Pons (tissue), 1 donor: ENCODE measurements at regions not wholly inside any gene's neighbourhood (a gene's known extent, or its start where the extent isn't known, plus 50 kb on each side); places are given as distances from the start of the nearest gene placed in this dataset.
"Not testable (repeated sequence)": the region's sequence is repeated elsewhere in the genome, so short reads cannot be mapped to it uniquely, and the experiment has no call there.

ENCODE experiments used
- DNase-seq: peaks from one replicate; pipeline ENCODE4 v3.0.0-alpha.2; 2016; ENCODE audit warnings: low spot score

- DNase-seq, result no peak
Measured at GRCh38 chrX:465418-466215, 78.9 kb upstream of the PPP2R3B start.

- not testable (repeated sequence) for DNase-seq
Measured at GRCh38 chrX:466836-467235, 80.1 kb upstream of the PPP2R3B start.

GRCh38 chrX:467686-468085 is 81.0 kb upstream of the PPP2R3B start:
- DNase-seq, result not testable (repeated sequence)

- DNase-seq, result no peak
Measured at GRCh38 chrX:468979-469378, 82.3 kb upstream of the PPP2R3B start.

GRCh38 chrX:470686-471085 is 84.0 kb upstream of the PPP2R3B start:
- no peak for DNase-seq

- no peak for DNase-seq
Measured at GRCh38 chrX:471281-471680, 84.6 kb upstream of the PPP2R3B start.

GRCh38 chrX:472275-472674 is 85.6 kb upstream of the PPP2R3B start:
- DNase-seq, result not testable (repeated sequence)

- DNase-seq, result no peak
Measured at GRCh38 chrX:475926-476723, 89.4 kb upstream of the PPP2R3B start.

GRCh38 chrX:476724-477075 is 90.0 kb upstream of the PPP2R3B start:
- no peak for DNase-seq

GRCh38 chrX:477441-478012 is 90.8 kb upstream of the PPP2R3B start:
- DNase-seq, result no peak

GRCh38 chrX:479273-479981 is 92.7 kb upstream of the PPP2R3B start:
- no peak for DNase-seq

- DNase-seq, result no peak
Measured at GRCh38 chrX:480861-481417, 94.2 kb upstream of the PPP2R3B start.

- no peak for DNase-seq
Measured at GRCh38 chrX:482192-482701, 95.5 kb upstream of the PPP2R3B start.

GRCh38 chrX:482702-483203 is 96.0 kb upstream of the PPP2R3B start:
- no peak for DNase-seq

- DNase-seq, result no peak
Measured at GRCh38 chrX:485368-485767, 98.7 kb upstream of the PPP2R3B start.

- DNase-seq, result no peak
Measured at GRCh38 chrX:486325-486724, 99.6 kb upstream of the PPP2R3B start.

GRCh38 chrX:487836-488235 is 101.1 kb upstream of the PPP2R3B start:
- DNase-seq, result no peak

- no peak for DNase-seq
Measured at GRCh38 chrX:489820-490219, 103.1 kb upstream of the PPP2R3B start.

GRCh38 chrX:497186-498014 is 110.7 kb upstream of the PPP2R3B start:
- DNase-seq, result no peak

GRCh38 chrX:498901-499300 is 112.2 kb upstream of the PPP2R3B start:
- DNase-seq, result not testable (repeated sequence)

- no peak for DNase-seq
Measured at GRCh38 chrX:499870-500364, 113.2 kb upstream of the PPP2R3B start.
